ENCODE measurements at regions not wholly inside any gene's neighbourhood (a gene's known extent, or its start where the extent isn't known, plus 50 kb on each side); places are given as distances from the start of the nearest gene placed in this dataset.

- DNase-seq (ENCODE audit: low spot score) = no peak
- H4K20me1 ChIP-seq (ENCODE audit: insufficient read depth, low read length) = no peaks in the 10 kb centered on the region
- no peaks in the 10 kb centered on the region for H3K36me3 ChIP-seq (ENCODE audit: insufficient read depth, low read length)
- H3K4me3 ChIP-seq (ENCODE audit: low read depth, low read length, poor library complexity, severe bottlenecking) = no peak overlapping the region
- H2AFZ ChIP-seq (ENCODE audit: low read length) = no peak overlapping the region
- CTCF ChIA-PET (ENCODE audit: unreplicated experiment) = no interaction called here
- no peak overlapping the region for H3K4me2 ChIP-seq (ENCODE audit: low read length)
- H3K9me2 ChIP-seq (ENCODE audit: insufficient read depth, low read length) = no peaks in the 10 kb centered on the region
- no peaks in the 10 kb centered on the region for H3K79me2 ChIP-seq (ENCODE audit: insufficient read depth, low read depth, low read length)
- POLR2A ChIA-PET = no interaction called here
- TF ChIP-seq CTCF (conservative IDR thresholded peaks at IDR 0.05; ENCODE audit: low read length) = no peak
- TF ChIP-seq EZH2phosphoT487 (IDR thresholded peaks at IDR 0.05; ENCODE audit: borderline replicate concordance, low read depth, low read length) = no peak
- intact Hi-C loops (cut with micrococcal nuclease; ENCODE audit: unreplicated experiment) = no loop called here
- no peaks in the 10 kb centered on the region for H3K9me3 ChIP-seq (ENCODE audit: low read length)
- H3K4me1 ChIP-seq (ENCODE audit: insufficient read depth, low read length, poor library complexity, severe bottlenecking) = no peaks in the 10 kb centered on the region
- no peak overlapping the region for H3K27ac ChIP-seq (ENCODE audit: low read depth, low read length, poor library complexity, severe bottlenecking)
- no TSS peak for BruUV-seq (replicated peaks)
Measured at GRCh38 chr9:1881708-1882295, 133.3 kb upstream of the SMARCA2 start.

DNA sequence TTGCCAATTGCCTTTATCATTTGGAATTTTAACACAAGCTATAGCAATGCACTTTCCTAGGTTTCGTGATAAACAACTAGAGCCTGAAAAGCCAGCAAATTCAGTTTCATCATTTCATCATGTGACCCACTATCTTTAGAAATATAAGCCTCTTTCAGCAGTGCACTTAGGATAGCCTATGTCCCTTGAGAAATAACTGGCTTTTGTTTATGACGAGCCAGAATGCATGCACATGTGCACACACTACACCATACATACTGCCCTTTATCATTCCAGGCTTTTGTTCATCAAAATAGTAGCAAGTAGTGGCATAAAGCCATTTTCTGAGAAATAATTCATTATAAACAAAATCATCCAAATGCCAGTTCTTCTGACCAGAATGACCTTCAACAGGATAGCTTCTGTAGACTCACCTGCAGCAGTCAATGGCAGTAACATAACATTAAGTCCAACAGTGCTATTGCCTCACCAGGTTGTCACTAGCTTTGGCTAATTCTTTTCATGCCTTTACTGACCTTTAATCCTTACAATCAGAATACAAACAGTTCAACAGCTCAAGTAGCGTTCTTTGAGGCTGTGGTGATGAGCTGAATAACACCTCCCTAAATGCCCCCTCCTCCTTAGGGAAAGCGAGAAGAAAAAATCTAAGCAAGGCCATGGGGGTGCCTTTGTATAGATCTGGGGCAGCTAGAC lies 132.3 kb upstream of the SMARCA2 start:
- intact Hi-C loops (cut with micrococcal nuclease; ENCODE audit: unreplicated experiment) = no loop called here
- POLR2A ChIA-PET = interaction anchor here (0.9 kb wide), 1 partner anchor 31 kb away, joined by 3 read pairs; no protein-coding TSS in a partner anchor
- no TSS peak for BruUV-seq (replicated peaks)

More for the DNA sequence above, 132.3 kb upstream of the SMARCA2 start:
- H3K79me2 ChIP-seq (ENCODE audit: insufficient read depth, low read depth, low read length) = no peaks in the 10 kb centered on the region
- no peaks in the 10 kb centered on the region for H3K9me3 ChIP-seq (ENCODE audit: low read length)
- H2AFZ ChIP-seq (ENCODE audit: low read length) = no peak overlapping the region
- no peak overlapping the region for H3K4me2 ChIP-seq (ENCODE audit: low read length)
- DNase-seq (ENCODE audit: low spot score) = no peak
- no peaks in the 10 kb centered on the region for H3K4me1 ChIP-seq (ENCODE audit: insufficient read depth, low read length, poor library complexity, severe bottlenecking)
- no peak for TF ChIP-seq EZH2phosphoT487 (IDR thresholded peaks at IDR 0.05; ENCODE audit: borderline replicate concordance, low read depth, low read length)
- no peak for TF ChIP-seq CTCF (conservative IDR thresholded peaks at IDR 0.05; ENCODE audit: low read length)
- H4K20me1 ChIP-seq (ENCODE audit: insufficient read depth, low read length) = no peaks in the 10 kb centered on the region
- no peaks in the 10 kb centered on the region for H3K36me3 ChIP-seq (ENCODE audit: insufficient read depth, low read length)
- CTCF ChIA-PET (ENCODE audit: unreplicated experiment) = no interaction called here
- no peak overlapping the region for H3K4me3 ChIP-seq (ENCODE audit: low read depth, low read length, poor library complexity, severe bottlenecking)
- no peak overlapping the region for H3K27ac ChIP-seq (ENCODE audit: low read depth, low read length, poor library complexity, severe bottlenecking)
- no peaks in the 10 kb centered on the region for H3K9me2 ChIP-seq (ENCODE audit: insufficient read depth, low read length)

Measured in OCI-LY7 (cell line).